ENCODE measurements at regions not wholly inside any gene's neighbourhood (a gene's known extent, or its start where the extent isn't known, plus 50 kb on each side); places are given as distances from the start of the nearest gene placed in this dataset.

DNA sequence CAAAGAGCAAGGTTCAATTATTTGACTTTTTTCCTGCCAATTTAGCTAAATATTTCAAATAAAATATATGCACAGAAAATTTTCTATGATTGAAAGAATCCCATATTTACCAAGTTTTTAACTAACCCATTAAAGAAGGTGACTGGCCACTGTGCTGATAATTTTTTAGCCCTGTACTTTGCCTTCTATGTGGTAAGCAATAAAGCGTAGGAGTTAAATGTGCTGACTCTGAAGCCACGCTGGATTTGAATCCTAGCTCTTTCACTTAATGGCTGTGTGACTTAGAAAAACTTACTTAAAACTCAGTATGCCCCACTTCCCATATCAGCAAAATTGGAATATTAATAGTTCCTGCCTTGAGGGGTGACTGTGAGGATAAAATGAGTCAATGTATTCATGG is 82.1 kb downstream of the NEUROD6 start:
- DNase-seq (ENCODE audit: low read depth): no peak
- H3K4me3 ChIP-seq (ENCODE audit: low read depth, low read length): no peak overlapping the region
- in situ Hi-C loops (cut with HindIII; ENCODE audit: low sequenced_read_pairs): no loop called here
- TF ChIP-seq, protein P1, sequence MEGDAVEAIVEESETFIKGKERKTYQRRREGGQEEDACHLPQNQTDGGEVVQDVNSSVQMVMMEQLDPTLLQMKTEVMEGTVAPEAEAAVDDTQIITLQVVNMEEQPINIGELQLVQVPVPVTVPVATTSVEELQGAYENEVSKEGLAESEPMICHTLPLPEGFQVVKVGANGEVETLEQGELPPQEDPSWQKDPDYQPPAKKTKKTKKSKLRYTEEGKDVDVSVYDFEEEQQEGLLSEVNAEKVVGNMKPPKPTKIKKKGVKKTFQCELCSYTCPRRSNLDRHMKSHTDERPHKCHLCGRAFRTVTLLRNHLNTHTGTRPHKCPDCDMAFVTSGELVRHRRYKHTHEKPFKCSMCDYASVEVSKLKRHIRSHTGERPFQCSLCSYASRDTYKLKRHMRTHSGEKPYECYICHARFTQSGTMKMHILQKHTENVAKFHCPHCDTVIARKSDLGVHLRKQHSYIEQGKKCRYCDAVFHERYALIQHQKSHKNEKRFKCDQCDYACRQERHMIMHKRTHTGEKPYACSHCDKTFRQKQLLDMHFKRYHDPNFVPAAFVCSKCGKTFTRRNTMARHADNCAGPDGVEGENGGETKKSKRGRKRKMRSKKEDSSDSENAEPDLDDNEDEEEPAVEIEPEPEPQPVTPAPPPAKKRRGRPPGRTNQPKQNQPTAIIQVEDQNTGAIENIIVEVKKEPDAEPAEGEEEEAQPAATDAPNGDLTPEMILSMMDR (IDR thresholded peaks at IDR 0.05; ENCODE audit: low read depth, low read length, missing control alignments): no peak

DNA sequence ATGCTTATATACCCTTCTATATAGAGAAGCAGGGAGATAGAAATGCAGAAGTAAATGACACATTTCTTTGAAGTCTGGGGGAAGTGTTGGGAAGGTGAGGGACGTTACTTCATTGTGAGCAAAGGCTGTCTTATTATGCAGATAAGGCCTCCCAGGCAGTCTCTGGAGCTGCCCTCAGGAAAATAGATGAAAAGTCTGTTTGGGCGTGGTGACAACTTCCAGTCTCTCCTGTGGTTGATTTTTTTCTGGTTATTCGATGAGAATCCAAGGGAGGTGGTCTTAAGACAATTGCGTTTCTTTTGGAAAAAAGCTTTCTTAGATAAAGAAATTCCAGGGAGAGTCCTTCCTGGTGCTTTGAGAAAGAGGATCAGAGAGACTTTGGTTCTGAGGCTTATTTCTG is 84.0 kb downstream of the NEUROD6 start:
- in situ Hi-C loops (cut with HindIII; ENCODE audit: low sequenced_read_pairs): no loop called here
- TF ChIP-seq, protein P1 (IDR thresholded peaks at IDR 0.05; ENCODE audit: low read depth, low read length, missing control alignments): no peak
- no peak for DNase-seq (ENCODE audit: low read depth)
- no peak overlapping the region for H3K4me3 ChIP-seq (ENCODE audit: low read depth, low read length)

GRCh38 chr7:31254926-31255325 is 85.6 kb downstream of the NEUROD6 start:
- in situ Hi-C loops (cut with HindIII; ENCODE audit: low sequenced_read_pairs): no loop called here
- DNase-seq (ENCODE audit: low read depth): no peak
- TF ChIP-seq, protein P1 (IDR thresholded peaks at IDR 0.05; ENCODE audit: low read depth, low read length, missing control alignments): no peak
- H3K4me3 ChIP-seq (ENCODE audit: low read depth, low read length): no peak overlapping the region

DNA sequence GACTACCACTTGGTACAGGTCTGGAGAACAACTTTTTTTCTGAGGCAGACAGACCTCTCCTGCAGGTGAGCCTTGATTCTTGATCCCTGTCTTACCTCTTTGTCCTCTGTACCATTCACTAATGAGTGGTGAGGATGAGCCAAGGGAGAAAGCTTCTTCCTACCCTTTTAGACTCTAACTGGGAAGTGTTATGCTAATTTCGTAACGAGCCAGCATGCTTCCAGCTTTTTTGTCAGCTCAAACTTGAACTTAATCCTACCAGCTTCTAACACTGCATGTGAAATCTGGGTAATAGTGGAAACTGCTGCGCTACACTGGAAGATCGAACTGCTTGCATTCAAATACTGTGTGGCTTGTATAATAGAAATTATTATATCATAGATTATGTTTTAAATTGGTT is 87.0 kb downstream of the NEUROD6 start:
- no peak overlapping the region for H3K4me3 ChIP-seq (ENCODE audit: low read depth, low read length)
- DNase-seq (ENCODE audit: low read depth): no peak
- TF ChIP-seq, protein P1 (IDR thresholded peaks at IDR 0.05; ENCODE audit: low read depth, low read length, missing control alignments): no peak
- in situ Hi-C loops (cut with HindIII; ENCODE audit: low sequenced_read_pairs): no loop called here

DNA sequence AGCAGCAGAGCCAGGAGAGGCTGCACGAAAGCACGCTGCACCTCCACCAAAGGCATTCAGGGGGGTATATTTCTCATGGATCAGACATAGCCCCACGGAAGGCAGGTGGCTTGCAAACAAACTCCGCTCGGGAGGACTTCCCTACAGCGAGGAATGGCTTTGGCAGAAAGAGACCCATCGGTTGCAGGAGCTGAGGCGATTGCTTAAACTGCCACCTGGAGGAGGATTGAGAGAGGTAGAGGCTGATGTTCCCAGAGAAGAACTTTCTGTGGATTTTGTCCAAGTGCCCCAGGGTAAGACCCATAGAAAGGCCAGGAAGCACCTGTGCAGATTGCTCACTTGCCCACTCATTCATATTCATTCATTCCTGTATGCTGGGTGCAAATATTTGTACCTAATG is 89.1 kb downstream of the NEUROD6 start:
- no peak overlapping the region for H3K4me3 ChIP-seq (ENCODE audit: low read depth, low read length)
- TF ChIP-seq, protein P1 (IDR thresholded peaks at IDR 0.05; ENCODE audit: low read depth, low read length, missing control alignments): no peak
- no peak for DNase-seq (ENCODE audit: low read depth)
- in situ Hi-C loops (cut with HindIII; ENCODE audit: low sequenced_read_pairs): no loop called here

DNA sequence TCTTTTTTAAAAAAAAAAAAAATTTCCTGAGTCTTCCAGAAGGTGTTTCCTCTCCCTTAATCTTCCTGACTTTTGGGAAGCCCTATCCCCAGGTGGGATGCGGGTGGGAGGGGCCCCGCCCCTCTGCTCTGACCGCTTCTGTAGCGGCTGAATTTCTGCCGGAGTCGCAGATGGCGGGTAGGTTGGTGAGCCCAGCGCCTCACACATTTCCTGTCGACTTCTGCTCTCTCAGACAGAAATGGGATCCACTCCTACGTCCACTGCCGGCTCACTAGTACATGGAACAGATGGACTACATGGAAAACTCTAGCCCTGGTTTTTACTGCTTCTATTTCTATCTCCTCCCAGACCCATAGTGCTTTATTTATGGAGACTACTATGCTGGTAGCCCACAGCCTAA is 90.9 kb downstream of the NEUROD6 start:
- in situ Hi-C loops (cut with HindIII; ENCODE audit: low sequenced_read_pairs): no loop called here
- TF ChIP-seq, protein P1 (IDR thresholded peaks at IDR 0.05; ENCODE audit: low read depth, low read length, missing control alignments): no peak
- H3K4me3 ChIP-seq (ENCODE audit: low read depth, low read length): no peak overlapping the region
- no peak for DNase-seq (ENCODE audit: low read depth)

DNA sequence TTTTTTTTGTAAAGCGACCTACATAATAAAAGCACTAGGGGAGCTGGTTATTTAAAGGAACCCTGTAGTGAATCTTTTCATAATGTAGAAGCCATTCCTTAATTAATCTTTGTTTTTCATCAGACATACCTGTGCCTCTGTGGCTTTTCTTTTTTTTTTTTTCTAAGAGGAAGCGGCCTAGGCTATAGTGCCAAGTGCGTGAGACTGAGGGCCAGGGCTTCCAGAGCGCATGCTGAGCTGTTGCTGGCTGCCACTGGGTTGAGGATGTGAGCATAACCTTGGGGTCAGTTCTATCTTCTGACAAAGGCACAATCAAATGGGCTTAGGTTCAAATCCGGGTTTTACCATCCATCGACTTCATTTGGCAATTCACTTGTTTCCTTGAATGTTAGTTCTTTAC is 103.7 kb downstream of the NEUROD6 start:
- no peak for DNase-seq (ENCODE audit: low read depth)
- no peak overlapping the region for H3K4me3 ChIP-seq (ENCODE audit: low read depth, low read length)
- TF ChIP-seq, protein P1 (IDR thresholded peaks at IDR 0.05; ENCODE audit: low read depth, low read length, missing control alignments): no peak
- in situ Hi-C loops (cut with HindIII; ENCODE audit: low sequenced_read_pairs): no loop called here

All from astrocyte of the cerebellum (primary cell).